ENCODE measurements at regions not wholly inside any gene's neighbourhood (a gene's known extent, or its start where the extent isn't known, plus 50 kb on each side); places are given as distances from the start of the nearest gene placed in this dataset.

GRCh38 chr20:12891643-12892042, 117.1 kb upstream of the SPTLC3 start:
- Histone ChIP-seq H3K4me3 (ENCODE audit: control extremely low read depth in 1 of 5, extremely low read depth in 1 of 5, insufficient read depth in 1 of 5, low read depth in 2 of 5, low read length in 4 of 5) (no peak overlapping the region), H4K20me1 (ENCODE audit: control insufficient read depth, insufficient read depth, low read length, poor library complexity, severe bottlenecking) (no peaks in the 10 kb centered on the region), H3K36me3 (replicated peaks in 1 of 2; ENCODE audit: control extremely low read depth in 1 of 2, control insufficient read depth in 1 of 2, extremely low read depth in 1 of 2, insufficient read depth in 2 of 2, low read length in 1 of 2) (no peaks in the 10 kb centered on the region), H3K9me3 (ENCODE audit: control extremely low read depth in 1 of 3, control insufficient read depth in 2 of 3, insufficient read depth in 1 of 3, low read length in 2 of 3) (no peaks in the 10 kb centered on the region), H3K9ac (ENCODE audit: low read length) (no peak overlapping the region), H3K27me3 (replicated peaks in 1 of 4; ENCODE audit: control extremely low read depth in 1 of 4, control insufficient read depth in 3 of 4, insufficient read depth in 4 of 4, low read length in 3 of 4) (no peaks in the 10 kb centered on the region), H3K4me2 (replicated peaks; ENCODE audit: low read depth, low read length, poor library complexity, severe bottlenecking) (no peak overlapping the region), H3K79me2 (ENCODE audit: control insufficient read depth, insufficient read depth, low read length) (no peaks in the 10 kb centered on the region), H3K27ac (ENCODE audit: low read length in 2 of 2) (no peak overlapping the region), H2AFZ (ENCODE audit: insufficient read depth, low read depth, low read length, poor library complexity, severe bottlenecking) (no peak overlapping the region), H3K4me1 (ENCODE audit: control insufficient read depth in 2 of 2, insufficient read depth in 2 of 2, low read length in 2 of 2) (no peaks in the 10 kb centered on the region)
- 96% methylated on average over 3 of the region's 3 CpGs for WGBS (ENCODE audit: insufficient coverage)
- ChIA-PET POLR2A (no interaction called here), CTCF (no interaction called here)
- TF ChIP-seq EZH2 (IDR thresholded peaks at IDR 0.05; ENCODE audit: borderline replicate concordance, insufficient read depth, low read depth, low read length, poor library complexity, severe bottlenecking) (no peak), CTCF (IDR thresholded peaks at IDR 0.05) (no peak)
- H3K4me3 Mint-ChIP-seq = no peak overlapping the region
- H3K27me3 Mint-ChIP-seq = no peaks in the 10 kb centered on the region
- peaks cover 6% of the 10 kb centered on the region for H3K9me3 Mint-ChIP-seq (ENCODE audit: insufficient read depth)
- ATAC-seq (ENCODE audit: low read depth) (no peak), DNase-seq (no peak)
- H3K4me1 Mint-ChIP-seq = no peaks in the 10 kb centered on the region
- H3K27ac Mint-ChIP-seq = no peak overlapping the region
- intact Hi-C loops (cut with micrococcal nuclease) = no loop called here

- Mint-ChIP-seq H3K4me1 (no peaks in the 10 kb centered on the region), H3K4me3 (no peak overlapping the region), H3K27ac (no peak overlapping the region), H3K27me3 (no peaks in the 10 kb centered on the region), H3K9me3 (ENCODE audit: insufficient read depth) (peaks cover 6% of the 10 kb centered on the region)
- Histone ChIP-seq H3K27ac (ENCODE audit: low read length in 2 of 2) (no peak overlapping the region), H3K27me3 (replicated peaks in 1 of 4; ENCODE audit: control extremely low read depth in 1 of 4, control insufficient read depth in 3 of 4, insufficient read depth in 4 of 4, low read length in 3 of 4) (no peaks in the 10 kb centered on the region), H2AFZ (ENCODE audit: insufficient read depth, low read depth, low read length, poor library complexity, severe bottlenecking) (no peak overlapping the region), H3K79me2 (ENCODE audit: control insufficient read depth, insufficient read depth, low read length) (no peaks in the 10 kb centered on the region), H3K36me3 (replicated peaks in 1 of 2; ENCODE audit: control extremely low read depth in 1 of 2, control insufficient read depth in 1 of 2, extremely low read depth in 1 of 2, insufficient read depth in 2 of 2, low read length in 1 of 2) (no peaks in the 10 kb centered on the region), H3K4me2 (replicated peaks; ENCODE audit: low read depth, low read length, poor library complexity, severe bottlenecking) (no peak overlapping the region), H3K9me3 (ENCODE audit: control extremely low read depth in 1 of 3, control insufficient read depth in 2 of 3, insufficient read depth in 1 of 3, low read length in 2 of 3) (no peaks in the 10 kb centered on the region), H3K4me1 (ENCODE audit: control insufficient read depth in 2 of 2, insufficient read depth in 2 of 2, low read length in 2 of 2) (no peaks in the 10 kb centered on the region), H4K20me1 (ENCODE audit: control insufficient read depth, insufficient read depth, low read length, poor library complexity, severe bottlenecking) (no peaks in the 10 kb centered on the region), H3K9ac (ENCODE audit: low read length) (no peak overlapping the region), H3K4me3 (ENCODE audit: control extremely low read depth in 1 of 5, extremely low read depth in 1 of 5, insufficient read depth in 1 of 5, low read depth in 2 of 5, low read length in 4 of 5) (no peak overlapping the region)
- DNase-seq = no peak
- no CpG with 5 or more reads among the region's 5 CpGs for WGBS (ENCODE audit: insufficient coverage)
- ChIA-PET CTCF (no interaction called here), POLR2A (no interaction called here)
- no peak for ATAC-seq (ENCODE audit: low read depth)
- TF ChIP-seq CTCF (IDR thresholded peaks at IDR 0.05) (no peak), EZH2 (IDR thresholded peaks at IDR 0.05; ENCODE audit: borderline replicate concordance, insufficient read depth, low read depth, low read length, poor library complexity, severe bottlenecking) (no peak)
- intact Hi-C loops (cut with micrococcal nuclease) = no loop called here
Observed at GRCh38 chr20:12893019-12893418, 115.8 kb upstream of the SPTLC3 start.

Data from B cell (primary cell).